ENCODE measurements at regions not wholly inside any gene's neighbourhood (a gene's known extent, or its start where the extent isn't known, plus 50 kb on each side); places are given as distances from the start of the nearest gene placed in this dataset.

DNA sequence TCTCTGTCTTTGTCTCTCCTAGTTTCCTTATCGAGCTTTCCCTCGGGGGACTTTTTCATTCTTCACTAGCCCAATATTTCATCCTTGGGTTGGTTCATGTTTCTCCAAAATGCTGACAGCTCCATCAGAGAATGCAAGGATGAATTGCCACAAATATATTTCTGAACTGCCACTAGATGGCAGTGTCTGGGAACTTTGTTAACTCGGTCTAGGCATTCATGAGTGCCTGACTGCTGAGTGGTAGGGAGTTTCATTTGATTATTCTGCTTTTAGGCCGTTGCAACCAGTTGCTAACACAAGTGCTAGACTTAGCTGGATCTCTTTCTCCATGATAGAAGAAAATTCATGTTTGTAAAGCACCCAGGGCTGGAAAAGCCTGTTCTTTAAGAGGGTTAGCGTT lies 73.5 kb upstream of the RAP2C start (continued):
- no peak for TF ChIP-seq GTF2B (IDR thresholded peaks at IDR 0.05; ENCODE audit: extremely low read depth, insufficient read length)
- TF ChIP-seq RAD21 (CRISPR knock-in tag; conservative IDR thresholded peaks at IDR 0.05 in 1 of 2, IDR thresholded peaks at IDR 0.05 in 1 of 2) = peak; percentile 48 to 65; a peak in 3 of 4 replicates

- Histone ChIP-seq H4K20me1 (replicated peaks; ENCODE audit: control insufficient read depth, insufficient read depth, low read length) (no peaks in the 10 kb centered on the region), H3K36me3 (ENCODE audit: control insufficient read depth, insufficient read depth, low read length) (no peaks in the 10 kb centered on the region), H3K4me2 (ENCODE audit: insufficient read depth, low read length) (no peak overlapping the region), H3K9ac (ENCODE audit: insufficient read depth in 1 of 2, low read depth in 2 of 2, low read length in 2 of 2) (no peak overlapping the region), H3K4me3 (no peak overlapping the region), H2AFZ (ENCODE audit: low read depth, low read length) (no peak overlapping the region), H3K27ac (ENCODE audit: extremely low read depth, low read depth, low read length) (no peak overlapping the region), H3K27me3 (ENCODE audit: control insufficient read depth in 2 of 2, insufficient read depth in 2 of 2, low read length in 2 of 2) (no peaks in the 10 kb centered on the region), H3K9me3 (replicated peaks; ENCODE audit: control insufficient read depth, insufficient read depth, low read depth, low read length) (no peaks in the 10 kb centered on the region), H3K4me1 (replicated peaks in 1 of 2; ENCODE audit: control insufficient read depth in 2 of 2, insufficient read depth in 2 of 2, low read length in 2 of 2) (no peaks in the 10 kb centered on the region), H3K79me2 (ENCODE audit: control insufficient read depth, insufficient read depth, low read length) (no peaks in the 10 kb centered on the region), H3K9me1 (ENCODE audit: control insufficient read depth, insufficient read depth, low read length) (no peaks in the 10 kb centered on the region)
- no peak for TF ChIP-seq ZBTB8A (IDR thresholded peaks at IDR 0.05; ENCODE audit: partially characterized antibody)
- no peak for TF ChIP-seq ZNF778 (CRISPR knock-in tag; IDR thresholded peaks at IDR 0.05)
- TF ChIP-seq HDAC2 (IDR thresholded peaks at IDR 0.05) = no peak
- TF ChIP-seq PURB (CRISPR knock-in tag; IDR thresholded peaks at IDR 0.05; ENCODE audit: low read depth) = no peak
- TF ChIP-seq, protein P1, sequence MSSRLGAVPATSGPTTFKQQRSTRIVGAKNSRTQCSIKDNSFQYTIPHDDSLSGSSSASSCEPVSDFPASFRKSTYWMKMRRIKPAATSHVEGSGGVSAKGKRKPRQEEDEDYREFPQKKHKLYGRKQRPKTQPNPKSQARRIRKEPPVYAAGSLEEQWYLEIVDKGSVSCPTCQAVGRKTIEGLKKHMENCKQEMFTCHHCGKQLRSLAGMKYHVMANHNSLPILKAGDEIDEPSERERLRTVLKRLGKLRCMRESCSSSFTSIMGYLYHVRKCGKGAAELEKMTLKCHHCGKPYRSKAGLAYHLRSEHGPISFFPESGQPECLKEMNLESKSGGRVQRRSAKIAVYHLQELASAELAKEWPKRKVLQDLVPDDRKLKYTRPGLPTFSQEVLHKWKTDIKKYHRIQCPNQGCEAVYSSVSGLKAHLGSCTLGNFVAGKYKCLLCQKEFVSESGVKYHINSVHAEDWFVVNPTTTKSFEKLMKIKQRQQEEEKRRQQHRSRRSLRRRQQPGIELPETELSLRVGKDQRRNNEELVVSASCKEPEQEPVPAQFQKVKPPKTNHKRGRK (tag; IDR thresholded peaks at IDR 0.05) = no peak
- no peak for TF ChIP-seq MBD2 (IDR thresholded peaks at IDR 0.05; ENCODE audit: borderline replicate concordance, low read depth)
- TF ChIP-seq PTRF (tag; IDR thresholded peaks at IDR 0.05) = no peak
- TF ChIP-seq SOX6 (IDR thresholded peaks at IDR 0.05) = no peak
- TF ChIP-seq TRIM24 (IDR thresholded peaks at IDR 0.05) = no peak
- no peak for TF ChIP-seq RNF2 (IDR thresholded peaks at IDR 0.05)
- TF ChIP-seq MIER1 (IDR thresholded peaks at IDR 0.05; ENCODE audit: low read depth) = no peak
- TF ChIP-seq THRB (CRISPR knock-in tag; conservative IDR thresholded peaks at IDR 0.05) = no peak
- TF ChIP-seq TEAD1 (CRISPR knock-in tag; IDR thresholded peaks at IDR 0.05) = no peak
- TF ChIP-seq ATF2 (CRISPR knock-in tag; IDR thresholded peaks at IDR 0.05) = no peak
- TF ChIP-seq ZNF77 (CRISPR knock-in tag; IDR thresholded peaks at IDR 0.05) = no peak
- CTCF ChIA-PET (ENCODE audit: low intra/inter-chr PET ratio) = no interaction called here
- no peak for DNase-seq (ENCODE audit: extremely low read depth in 1 of 4, low spot score in 3 of 4)
- no TSS peak for BruUV-seq (replicated peaks)
- no peak for ATAC-seq
- in situ Hi-C loops (cut with MboI) (loop anchor here (25.0 kb wide), 1 partner anchor 334 kb away; no protein-coding TSS in a partner anchor), intact Hi-C loops (cut with micrococcal nuclease) (no loop called here)
- POLR2A ChIA-PET = no interaction called here
- 0% methylated on average over 1 of the region's 2 CpGs for WGBS (ENCODE audit: insufficient coverage, low coverage, missing lambda C conversion rate)
- no peak for FAIRE-seq
Observed at GRCh38 chrX:132277953-132278614, 58.8 kb upstream of the RAP2C start.

All from K562 (cell line).